NB4 (cell line): ENCODE measurements at regions not wholly inside any gene's neighbourhood (a gene's known extent, or its start where the extent isn't known, plus 50 kb on each side); places are given as distances from the start of the nearest gene placed in this dataset.

Experiments used
- DNase-seq: peaks from one replicate; pipeline ENCODE4 v3.0.0; 2010; ENCODE audit warnings: low read depth
- H3K4me3 ChIP-seq: one replicate; pipeline ENCODE4 v1.5.1; 2011; ENCODE audit warnings: mild to moderate bottlenecking, low read depth, low read length, moderate library complexity
- MAX ChIP-seq: IDR thresholded peaks from 2 replicates; pipeline ENCODE4 v1.6.1; 2011; ENCODE audit warnings: low read depth, low read length
- MYC ChIP-seq: IDR thresholded peaks from 2 replicates; pipeline ENCODE4 v1.6.1; 2011; ENCODE audit warnings: low read depth, low read length
- POLR2A ChIP-seq: IDR thresholded peaks from 2 replicates; pipeline ENCODE4 v1.6.1; 2011; ENCODE audit warnings: mild to moderate bottlenecking; ENCODE audit not compliant: insufficient read length; ENCODE audit errors: extremely low read depth
- TF ChIP-seq, protein P1 (sequence below): IDR thresholded peaks from one replicate; pipeline ENCODE4 v1.5.1; 2012; ENCODE audit warnings: low read depth, low read length

DNA sequence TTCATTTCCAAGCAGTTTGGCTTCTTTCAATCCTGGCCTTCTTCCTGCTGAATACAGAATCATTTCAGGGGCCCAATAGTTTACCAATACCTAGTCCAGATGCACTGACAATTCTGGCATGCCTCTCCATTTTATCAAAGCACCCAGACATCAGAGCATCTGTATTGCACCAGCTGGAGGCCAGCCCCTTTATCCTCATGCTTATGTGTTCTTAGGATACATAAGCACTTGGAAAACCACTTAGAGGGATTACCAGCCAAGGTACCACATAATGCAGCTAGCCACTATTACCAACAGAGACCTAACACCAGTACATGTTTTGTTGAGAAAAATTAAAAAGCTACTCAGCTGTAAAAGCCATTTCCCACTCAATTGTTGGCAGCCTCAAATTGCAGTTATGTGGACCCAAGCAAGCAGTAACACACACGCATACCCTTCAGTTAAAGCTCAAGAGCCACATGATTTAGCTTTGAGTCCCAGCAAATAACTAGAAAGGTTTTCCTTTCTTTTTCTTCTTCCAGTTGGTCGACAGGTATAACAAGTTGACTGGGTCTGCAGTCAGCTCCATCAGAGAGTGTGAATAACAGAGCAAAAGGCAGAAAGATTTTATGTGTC, 263.8 kb downstream of the DIO2 start:
- TF ChIP-seq, protein P1, sequence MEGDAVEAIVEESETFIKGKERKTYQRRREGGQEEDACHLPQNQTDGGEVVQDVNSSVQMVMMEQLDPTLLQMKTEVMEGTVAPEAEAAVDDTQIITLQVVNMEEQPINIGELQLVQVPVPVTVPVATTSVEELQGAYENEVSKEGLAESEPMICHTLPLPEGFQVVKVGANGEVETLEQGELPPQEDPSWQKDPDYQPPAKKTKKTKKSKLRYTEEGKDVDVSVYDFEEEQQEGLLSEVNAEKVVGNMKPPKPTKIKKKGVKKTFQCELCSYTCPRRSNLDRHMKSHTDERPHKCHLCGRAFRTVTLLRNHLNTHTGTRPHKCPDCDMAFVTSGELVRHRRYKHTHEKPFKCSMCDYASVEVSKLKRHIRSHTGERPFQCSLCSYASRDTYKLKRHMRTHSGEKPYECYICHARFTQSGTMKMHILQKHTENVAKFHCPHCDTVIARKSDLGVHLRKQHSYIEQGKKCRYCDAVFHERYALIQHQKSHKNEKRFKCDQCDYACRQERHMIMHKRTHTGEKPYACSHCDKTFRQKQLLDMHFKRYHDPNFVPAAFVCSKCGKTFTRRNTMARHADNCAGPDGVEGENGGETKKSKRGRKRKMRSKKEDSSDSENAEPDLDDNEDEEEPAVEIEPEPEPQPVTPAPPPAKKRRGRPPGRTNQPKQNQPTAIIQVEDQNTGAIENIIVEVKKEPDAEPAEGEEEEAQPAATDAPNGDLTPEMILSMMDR: no peak
- TF ChIP-seq MYC (no peak), MAX (no peak), POLR2A (no peak)
- H3K4me3 ChIP-seq: no peak overlapping the region
- no peak for DNase-seq

DNA sequence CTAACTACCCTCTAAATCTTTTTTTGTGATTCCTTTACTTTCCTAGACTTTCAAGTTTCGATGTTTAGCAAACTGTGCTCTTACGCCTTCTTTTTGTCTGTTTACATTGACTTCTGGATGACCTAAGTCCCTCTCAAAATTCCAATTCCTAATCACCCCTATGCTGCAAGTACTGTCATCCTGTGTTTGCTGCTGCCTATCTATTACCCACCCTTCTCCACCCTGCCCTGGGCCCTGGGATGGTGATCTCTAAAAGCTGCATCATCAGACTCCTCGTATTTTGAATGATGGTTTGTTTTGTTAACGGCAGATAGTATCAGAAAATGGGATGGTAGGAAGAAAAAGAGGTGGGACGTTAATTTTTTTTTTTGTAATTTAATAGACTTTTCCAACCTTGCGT, 272.1 kb downstream of the DIO2 start:
- TF ChIP-seq MYC: no peak
- no peak for TF ChIP-seq POLR2A
- TF ChIP-seq, protein P1: no peak
- no peak overlapping the region for H3K4me3 ChIP-seq
- no peak for DNase-seq

- no peak for DNase-seq
- TF ChIP-seq MYC (no peak), POLR2A (no peak), MAX (no peak)
- TF ChIP-seq, protein P1: no peak
- H3K4me3 ChIP-seq: no peak overlapping the region
Observed at GRCh38 chr14:79938185-79938584, 273.1 kb downstream of the DIO2 start.

DNA sequence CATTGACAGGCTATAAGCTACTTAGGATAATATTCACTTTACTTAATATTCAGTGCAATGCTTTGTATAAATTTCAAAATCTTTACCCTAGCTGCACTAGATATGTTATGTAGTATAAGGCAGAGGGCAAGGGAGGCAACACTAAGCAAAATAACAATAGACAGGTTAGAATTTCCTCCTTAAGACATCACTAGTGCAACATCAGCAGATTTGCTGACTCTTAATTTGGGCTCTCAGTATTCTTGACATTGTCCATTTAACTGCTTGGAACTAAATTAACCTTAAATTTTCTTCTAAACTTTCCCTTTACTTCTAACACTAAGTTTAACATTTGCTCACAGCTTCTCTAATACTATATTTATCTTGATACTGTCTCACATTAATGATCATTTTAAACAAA, 273.9 kb downstream of the DIO2 start:
- TF ChIP-seq, protein P1: no peak
- TF ChIP-seq MYC (no peak), POLR2A (no peak), MAX (no peak)
- H3K4me3 ChIP-seq: no peak overlapping the region
- DNase-seq: no peak

DNA sequence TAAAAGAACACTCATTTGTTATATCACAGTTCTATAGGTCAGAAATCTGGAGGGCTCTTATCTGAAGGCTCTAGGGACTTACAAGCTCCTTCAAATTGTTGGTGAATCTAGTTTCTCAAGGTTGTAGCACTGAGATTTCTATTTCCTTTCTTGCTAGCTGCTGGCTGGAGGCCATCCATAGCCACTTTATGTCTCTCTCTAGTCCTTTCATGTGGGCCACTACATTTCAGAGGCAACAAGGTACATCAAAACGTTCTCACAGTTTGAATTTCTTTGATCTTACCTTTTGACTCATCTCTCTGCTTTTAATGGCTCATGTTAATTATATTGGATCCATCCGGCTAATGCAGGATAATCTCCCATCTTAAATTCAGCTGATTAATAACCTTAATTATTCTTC, 286.8 kb downstream of the DIO2 start:
- no peak for DNase-seq
- H3K4me3 ChIP-seq: no peak overlapping the region
- TF ChIP-seq, protein P1: no peak
- TF ChIP-seq POLR2A (no peak), MYC (no peak), MAX (no peak)

DNA sequence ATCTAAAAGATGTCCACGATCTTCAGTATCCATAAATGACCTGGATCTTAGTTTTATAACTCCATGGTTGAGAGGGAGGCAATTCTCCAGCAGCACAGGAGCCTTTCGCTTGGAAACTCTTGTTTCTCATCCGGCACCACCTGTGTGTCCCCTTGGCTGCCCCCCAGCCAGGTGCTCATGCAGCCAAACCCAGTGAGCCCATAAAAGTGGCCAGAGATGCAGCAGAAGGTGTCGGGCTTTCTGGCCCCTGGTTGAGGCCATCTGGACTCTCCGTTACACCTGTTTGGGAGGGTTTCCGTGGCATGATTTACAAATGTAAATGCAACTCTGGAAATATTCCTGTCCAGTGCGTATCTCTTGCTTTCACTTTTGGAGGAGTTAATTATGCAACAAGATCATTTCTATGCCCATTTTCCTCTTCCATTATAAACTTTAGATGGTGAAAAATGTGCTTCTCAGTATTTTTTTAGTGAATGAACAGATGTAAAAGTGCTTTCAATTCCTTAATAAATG, 291.1 kb downstream of the DIO2 start:
- H3K4me3 ChIP-seq: no peak overlapping the region
- TF ChIP-seq POLR2A (no peak), MAX (no peak), MYC (no peak)
- TF ChIP-seq, protein P1: no peak
- no peak for DNase-seq
